HG03521 (cell line): ENCODE measurements at regions not wholly inside any gene's neighbourhood (a gene's known extent, or its start where the extent isn't known, plus 50 kb on each side); places are given as distances from the start of the nearest gene placed in this dataset.

Experiments
- ATAC-seq: cut with Tn5 transposase; IDR thresholded peaks from one replicate; pipeline ENCODE4 v1.9.1; 2021; ENCODE audit warnings: mild to moderate bottlenecking, moderate library complexity; ENCODE audit not compliant: unreplicated experiment

DNA sequence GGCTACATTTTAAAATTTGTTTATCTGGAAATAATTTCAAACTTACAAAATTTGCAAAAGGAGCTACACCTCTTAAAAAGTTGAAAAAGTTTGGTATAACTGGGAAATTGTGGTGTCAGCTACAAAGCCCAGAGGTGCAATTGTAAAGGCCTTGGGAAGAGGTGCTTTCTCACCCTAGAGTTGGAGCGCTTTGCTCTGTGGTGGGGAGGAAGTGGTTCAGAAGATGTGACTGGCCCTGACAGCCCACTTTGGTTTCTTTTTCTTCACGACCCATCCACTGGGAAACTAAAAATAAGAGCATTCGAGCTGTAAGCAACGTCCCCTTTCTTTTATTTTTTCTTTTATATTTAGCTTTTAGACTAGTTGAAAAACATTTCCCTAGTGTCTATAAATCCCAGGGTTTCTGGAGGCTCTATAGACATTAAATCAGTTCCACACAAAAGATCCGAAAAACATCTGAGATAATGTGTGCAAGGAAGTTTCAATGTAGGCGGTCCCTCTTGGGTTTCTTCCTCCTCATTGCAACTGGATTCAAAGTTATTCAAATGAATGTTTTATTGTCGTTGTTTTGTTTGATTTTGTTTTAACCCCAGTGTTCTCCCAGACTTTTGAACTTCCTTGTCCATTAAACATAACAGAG, 397.8 kb downstream of the KIF16B start:
- no peak for ATAC-seq

DNA sequence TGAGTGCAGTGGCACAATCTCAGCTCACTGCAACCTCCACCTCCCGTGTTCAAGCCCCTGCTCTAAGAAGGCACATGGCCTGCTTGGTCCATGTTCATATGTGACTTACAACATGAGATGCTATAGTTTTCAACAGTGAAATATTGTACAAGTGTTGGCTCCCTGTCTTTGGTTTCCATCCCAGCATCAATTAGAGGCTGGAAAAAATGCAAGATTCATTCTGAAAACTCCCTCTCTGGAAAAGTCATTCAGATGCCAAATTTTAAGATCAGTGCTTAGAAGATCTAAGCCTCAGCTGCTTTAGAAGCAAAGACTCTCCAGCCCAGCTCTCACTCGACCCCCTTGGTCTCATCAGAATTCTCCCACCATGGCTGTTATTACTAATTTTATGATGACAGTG, 398.9 kb downstream of the KIF16B start:
- ATAC-seq: no peak

DNA sequence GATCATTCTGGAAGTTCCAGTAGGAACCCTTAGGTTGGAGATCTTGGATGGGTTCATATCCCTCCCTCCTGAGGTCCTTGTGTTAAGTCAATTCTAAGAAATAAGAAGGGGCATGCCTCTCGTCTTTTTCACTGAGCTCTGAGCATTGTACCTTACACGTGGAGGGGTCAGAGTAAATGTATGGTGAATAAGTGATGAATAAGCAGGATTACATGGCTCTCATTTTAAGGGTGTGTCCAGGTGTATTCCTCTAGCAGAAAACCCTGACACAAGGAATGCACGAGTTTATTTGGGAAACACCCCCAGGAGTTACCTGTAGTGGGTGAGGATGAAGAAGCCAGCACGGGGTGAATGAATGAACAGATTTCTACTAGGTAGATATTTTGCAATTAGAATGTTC, 400.2 kb downstream of the KIF16B start:
- no peak for ATAC-seq

DNA sequence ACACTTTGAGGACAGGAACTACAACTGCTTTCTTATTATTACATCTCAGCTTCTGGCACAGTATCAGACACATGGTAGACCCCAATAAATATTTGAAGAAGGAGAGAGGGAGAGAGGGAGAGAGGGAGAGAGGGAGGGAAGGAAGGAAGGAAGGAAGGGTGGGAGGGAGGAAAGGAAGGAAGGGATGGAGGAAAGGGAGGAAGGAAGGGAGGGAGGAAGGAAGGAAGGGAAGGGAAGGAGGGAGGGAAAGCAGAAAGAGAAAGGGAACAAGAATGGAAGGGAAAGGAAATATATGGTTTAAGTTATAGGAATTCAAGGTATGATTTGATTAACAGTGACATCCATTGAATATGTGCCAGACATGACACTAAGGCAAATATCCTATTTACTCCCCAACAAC, 402.1 kb downstream of the KIF16B start:
- no peak for ATAC-seq

DNA sequence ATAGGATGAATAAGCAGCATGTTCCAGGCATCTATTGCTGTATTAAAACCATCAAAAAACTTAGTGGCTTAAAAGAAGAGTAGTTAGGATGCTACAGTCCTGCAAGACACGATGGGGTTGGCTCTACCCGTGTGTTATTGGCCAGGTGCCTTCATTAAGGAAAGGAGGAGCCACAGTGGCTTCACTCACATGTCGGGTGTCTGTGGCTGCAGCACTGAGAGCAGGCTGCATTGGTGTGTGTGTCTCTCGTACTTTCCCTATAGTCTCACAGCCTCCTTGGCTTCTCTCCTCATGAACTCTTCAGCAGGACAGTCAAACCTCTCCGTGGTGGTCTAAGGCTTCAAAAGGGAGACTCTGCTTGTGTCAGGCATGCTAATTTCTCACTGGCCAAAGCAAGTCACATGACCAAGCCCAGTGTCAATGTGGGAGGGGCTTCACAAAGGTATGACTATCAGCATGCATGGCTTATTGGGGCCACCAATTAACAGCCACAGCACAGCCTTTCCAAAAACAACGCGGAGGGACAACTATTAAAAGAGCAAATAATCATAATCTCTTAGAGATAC, 402.8 kb downstream of the KIF16B start:
- ATAC-seq: no peak

DNA sequence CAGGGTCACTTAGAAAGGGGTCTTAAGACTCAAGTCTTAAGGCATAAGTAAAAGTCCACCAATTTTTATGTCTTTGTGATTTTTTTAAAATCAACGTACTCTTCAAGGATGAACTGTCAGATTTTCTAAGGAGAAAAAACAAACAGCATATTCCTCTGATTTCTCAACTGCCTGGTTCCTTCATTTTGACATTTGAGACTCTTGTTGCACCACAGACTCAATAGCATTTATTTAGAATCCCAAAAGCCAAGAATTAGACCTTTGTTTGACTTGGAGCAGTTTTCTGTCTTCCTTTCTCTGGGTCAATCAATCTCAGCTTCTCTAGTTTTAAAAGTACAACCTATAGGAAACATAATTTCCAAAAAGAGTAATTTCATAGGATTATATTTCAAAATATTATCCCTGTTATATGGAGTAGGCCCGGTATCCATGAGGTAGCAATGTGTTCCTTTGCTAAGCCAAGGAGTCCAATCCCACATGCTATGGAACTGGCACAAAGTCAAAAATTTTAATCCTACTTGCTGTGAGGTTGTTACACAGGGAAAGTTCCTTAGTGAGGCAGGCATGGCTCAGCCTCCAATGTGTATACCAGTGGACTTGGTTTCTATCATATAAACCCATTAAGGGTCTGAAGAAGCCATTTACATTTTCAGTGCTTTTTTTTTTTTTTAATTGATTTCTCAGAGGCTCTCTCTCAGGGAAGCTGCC, 405.7 kb downstream of the KIF16B start:
- no peak for ATAC-seq

DNA sequence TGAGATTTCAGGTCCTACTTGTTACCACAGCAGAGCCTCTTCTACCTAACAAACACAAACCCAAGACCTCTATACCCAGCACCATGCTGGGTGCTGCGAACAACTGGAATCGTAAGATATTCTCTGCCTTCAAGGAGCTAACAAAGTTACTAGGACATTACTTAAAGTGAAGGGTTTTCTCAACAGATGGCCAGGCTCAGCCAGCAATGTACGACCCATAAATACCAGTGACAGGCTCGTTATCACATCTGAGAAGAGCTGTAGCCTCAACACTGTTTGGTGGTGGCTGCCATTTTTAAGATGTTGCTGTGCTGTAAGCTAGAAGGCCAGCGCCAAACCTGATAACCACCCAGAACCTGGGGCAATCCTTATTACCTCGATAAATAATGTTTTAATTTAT, 406.5 kb downstream of the KIF16B start:
- no peak for ATAC-seq

DNA sequence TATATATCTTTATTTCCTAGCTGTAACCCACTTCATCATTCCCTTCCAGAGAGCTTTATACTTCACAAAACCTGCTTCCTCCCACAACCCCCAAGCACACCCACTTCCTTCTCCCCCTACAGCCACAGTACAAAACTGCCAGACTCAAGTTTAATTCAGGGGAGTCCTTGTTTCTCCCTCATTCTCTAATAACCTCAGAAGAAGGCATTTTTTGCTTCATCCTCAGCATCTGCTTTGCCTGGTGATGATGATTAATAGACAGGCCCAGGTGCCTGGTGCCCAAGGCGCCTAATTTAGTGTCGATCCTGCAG, 414.3 kb downstream of the KIF16B start:
- peak; percentile 39 for ATAC-seq

DNA sequence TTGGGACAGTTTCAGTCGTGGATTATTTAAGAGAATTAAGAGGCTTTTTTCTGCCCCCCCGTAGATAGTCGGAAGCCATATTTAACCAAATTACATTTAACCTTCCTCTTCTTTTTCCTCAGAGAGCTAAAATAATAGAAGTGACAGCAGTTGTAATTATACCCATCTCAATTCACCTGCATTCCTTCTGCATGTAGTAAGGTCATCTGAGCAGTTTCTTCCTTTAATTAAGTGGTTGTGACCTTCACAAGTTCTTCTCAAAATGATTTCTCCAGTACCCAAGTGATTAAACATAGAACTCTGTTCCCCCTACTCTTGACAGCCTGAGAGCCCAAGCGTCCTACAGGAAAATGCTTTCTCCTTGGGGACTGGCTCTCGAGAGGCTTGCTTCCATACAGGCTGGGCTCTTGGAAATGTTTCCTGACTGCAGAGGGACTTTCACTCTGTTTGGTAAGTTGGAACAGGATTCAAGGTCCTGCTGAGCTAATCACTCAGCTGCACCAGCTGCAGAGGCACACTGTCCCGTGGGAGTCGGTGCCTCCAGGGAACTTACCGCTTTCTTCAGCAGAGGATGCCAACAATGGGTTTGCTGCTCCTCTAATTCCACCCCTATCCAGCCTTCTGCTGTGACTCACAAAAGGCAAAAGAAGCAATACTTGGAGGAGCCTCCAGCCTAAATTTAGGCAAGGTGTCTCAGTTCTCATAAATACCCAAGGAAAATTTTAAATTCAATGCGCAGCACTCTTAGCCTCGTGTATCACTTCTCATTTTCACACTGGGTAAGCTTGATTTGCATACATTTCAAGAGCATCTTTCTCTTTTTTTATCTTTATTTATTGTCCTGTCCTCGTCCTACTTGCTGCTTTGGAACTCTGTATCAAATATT, 414.9 kb downstream of the KIF16B start:
- peak; percentile 75 for ATAC-seq

DNA sequence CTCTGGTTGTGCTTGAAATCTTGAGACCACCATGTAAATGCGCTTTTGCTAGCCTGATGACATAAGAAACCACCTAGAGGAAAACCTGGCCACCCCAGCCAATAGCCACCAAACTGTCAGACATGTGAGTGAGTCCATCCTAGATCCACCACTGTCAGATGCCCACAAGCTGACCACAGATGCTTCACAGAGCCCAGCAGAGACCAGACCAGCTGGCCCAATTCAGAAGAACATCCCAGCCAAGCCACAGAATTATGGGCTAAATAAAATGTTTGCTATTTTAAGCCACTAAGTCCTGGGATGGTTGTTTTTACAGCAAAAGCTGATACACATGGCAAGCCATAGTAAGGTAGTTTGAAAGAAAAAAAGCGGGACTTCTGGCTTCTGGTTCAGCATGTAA, 425.3 kb downstream of the KIF16B start:
- no peak for ATAC-seq

DNA sequence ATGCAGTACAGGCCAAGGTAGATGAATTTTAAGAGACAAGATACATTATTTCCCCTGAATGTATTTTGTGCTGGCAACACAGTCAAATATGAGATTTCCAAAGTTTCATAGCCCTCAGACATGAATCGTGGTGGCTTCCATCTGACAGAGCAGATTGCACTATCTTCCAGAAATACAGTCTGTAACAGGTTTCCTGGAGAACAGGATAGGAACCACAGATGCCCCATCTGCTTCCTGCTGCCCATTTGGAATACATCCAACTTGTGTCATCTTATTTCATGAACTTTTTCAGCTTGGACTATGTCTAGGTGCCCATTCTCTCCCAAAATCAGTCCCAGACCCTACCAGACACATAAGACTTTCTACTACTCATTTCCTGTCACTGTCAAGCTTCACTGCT, 426.0 kb downstream of the KIF16B start:
- no peak for ATAC-seq

DNA sequence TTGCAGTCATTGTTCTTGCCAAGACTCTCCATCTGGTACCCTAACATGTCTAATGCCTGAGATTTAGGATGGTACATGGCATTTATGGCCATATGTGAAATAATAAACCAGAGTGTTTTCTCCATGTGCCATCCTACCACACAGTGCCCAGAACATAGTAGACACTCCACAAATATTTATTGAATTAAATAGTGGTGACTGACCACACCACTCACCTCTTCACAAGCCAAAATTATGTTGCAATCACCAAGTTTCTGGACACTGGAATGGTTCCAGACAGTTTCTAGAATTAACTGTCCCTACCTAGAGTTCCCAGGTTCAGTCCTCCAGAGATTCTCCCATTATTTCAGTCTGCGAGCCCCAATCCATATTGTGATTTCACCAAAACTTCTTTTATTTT, 427.3 kb downstream of the KIF16B start:
- ATAC-seq: no peak

DNA sequence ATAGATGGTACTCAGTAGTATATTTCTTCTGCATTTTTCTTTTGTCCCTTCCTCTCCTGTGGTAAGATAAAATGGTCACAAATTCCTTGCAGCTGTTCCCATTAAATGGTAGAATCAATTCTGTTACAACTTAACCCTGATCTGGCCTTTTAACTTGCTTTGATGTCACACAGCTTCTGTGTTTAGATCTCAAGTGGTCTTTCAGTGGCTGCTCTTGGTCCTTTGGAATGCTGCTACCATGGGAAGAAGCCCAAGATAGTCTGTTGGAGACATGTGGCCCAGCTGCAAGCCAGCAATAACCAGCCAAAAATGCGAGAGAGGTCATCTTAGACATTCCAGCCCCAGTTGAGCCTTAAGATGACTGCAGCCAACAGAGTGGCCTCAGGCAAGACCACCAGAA, 429.7 kb downstream of the KIF16B start:
- no peak for ATAC-seq

DNA sequence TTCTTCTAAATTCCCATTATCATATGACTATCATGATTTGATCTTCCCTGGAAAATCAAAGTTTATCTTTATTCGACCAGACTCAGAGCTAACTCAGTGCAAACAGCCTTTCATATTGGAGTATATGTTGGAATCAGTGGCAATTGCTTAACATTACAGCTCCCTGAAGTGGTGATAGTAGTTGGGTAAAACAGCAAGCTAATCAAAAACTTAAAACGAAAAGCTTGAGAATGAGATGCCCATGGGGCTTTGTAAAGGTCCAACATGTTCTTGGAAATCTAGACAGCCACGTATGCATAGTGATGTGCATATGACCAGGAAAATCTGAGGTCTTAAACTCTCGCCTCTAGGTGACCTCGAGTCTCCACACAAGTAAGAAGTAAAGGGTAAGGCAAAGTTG, 437.6 kb downstream of the KIF16B start:
- no peak for ATAC-seq

DNA sequence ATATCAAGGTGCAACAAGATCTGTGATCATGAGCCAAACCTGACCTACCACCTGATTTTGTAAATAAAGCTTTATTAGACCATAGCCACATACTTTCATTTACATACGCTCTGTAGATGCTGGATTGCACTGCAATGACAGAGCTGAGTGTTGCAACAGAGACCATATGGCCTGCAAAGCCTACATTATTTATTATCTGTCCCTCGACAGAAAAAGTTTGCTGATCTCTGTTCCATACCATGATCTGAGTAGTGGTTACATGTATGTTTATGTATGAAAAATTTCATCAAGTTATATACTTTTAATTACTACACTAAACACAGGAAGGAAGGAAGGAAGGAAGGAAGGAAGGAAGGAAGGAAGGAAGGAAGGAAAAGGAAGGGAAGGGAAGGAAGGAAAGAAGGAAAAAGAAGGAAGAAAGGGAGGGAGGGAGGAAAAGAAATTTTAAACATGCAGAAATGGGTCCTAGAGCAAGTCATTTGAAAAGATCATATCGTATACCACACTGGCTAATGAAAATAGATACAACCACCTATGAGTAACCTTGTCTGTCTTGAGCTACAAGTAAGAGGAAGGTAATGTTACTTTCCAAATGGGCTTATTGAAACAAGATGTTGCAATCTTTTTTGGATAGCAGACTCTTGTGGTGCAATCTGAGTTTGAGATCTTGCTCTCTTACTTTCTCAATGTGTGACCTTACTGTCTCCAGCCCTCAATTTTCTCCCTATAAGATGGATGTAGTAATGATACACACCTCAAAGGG, 441.0 kb downstream of the KIF16B start:
- ATAC-seq: no peak

DNA sequence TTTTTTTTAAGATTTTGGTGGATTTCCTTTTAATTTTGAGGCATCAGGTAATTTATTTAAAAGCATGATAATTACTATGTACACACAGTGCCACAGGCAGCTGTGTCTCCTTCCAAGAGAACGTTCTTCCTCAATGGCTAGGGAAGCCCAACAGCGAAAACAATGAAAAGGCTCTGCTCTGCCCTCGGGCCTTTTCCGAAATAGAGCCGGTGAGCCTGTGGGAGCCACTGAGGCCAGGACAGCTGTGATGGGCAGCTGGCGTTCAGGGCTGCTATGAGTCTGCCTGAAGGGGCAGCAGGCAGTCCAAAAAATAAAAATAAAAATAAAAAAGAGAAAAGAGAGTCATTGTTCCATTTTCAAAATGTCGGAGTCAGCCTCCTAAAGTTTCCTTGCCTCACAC, 443.8 kb downstream of the KIF16B start:
- no peak for ATAC-seq

DNA sequence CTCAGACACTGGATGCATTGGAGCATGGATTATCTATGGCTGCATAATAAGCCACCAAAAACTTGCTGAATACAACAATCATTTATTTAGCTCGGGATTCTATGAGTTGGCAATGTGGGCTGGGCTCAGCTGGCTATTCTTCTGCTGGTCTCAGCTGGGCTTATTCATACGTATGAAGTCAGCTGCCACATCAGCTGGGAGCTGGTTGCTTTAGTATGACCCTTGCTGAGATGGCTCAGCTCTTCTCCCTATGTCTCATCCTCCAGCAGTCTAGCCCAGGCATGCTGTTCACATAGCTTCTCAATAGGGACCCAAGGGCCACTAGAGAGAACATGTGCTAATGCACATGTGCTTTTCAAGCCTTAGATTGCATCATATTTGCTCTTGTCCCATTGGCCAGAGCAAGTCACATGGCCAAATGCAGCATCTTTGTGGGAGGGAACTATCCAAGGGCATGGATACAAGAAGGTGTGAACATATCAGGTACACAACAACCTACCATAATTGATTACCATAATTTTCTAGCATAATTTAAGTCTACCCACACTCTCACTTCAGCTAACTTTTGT, 444.6 kb downstream of the KIF16B start:
- ATAC-seq: no peak

DNA sequence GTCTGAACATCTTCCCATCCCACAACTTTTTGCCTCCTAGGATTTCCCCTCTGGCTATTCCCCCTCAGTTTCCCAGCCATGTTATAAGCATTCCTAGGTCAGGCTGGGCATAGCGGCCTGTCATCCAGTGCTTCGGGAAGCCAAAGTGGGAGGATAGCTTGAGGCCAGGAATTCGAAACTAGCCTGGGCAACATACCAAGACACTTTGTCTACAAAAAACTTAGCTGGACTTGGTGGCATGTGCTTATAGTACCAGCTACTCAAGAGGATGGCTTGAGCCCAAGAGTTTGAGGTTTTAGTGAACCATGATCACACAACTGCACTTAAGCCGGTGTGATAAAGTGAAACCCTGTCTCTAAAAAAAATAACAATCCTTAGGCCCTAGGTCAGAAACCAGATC, 447.4 kb downstream of the KIF16B start:
- no peak for ATAC-seq

DNA sequence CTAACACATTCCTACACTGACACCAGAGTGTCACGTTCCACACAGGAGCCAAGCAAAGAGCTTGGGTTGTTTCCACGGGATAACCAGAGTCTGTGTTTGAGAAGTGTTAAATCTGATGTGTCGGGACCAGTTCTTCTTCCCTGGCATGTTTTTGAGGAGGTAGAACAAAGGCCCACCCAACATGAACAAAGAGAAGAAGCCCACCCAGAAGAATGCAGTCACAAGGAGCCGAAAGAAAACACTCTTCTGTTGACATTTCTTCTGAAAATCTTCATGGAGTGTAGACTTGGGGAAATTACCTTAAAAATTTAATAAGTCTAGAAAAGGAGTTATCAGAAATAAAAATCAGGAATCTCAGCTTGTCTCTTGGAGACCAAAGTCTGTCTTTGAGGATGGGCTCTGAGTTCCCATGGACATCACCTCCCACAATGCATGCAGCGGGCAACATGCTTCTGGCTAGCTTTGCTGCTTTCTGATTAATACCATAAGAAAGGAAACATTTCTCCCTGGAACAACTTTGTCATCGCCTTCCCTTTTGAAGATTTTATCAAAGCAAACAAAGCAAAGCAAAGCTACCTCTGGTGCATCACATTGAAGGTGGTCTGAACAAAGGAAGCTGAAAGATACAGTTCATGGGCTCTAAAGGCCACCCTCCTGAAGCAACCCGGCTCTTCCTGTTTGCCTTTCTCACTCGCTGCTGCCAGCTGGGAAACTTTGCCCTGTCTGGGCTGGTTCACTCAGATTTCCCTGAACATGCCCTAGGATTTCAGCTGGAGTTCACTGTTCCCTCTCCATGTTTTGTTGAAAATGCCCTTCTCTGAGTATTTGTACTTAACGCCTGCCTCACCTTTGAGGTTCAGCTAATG, 448.1 kb downstream of the KIF16B start:
- ATAC-seq: no peak

DNA sequence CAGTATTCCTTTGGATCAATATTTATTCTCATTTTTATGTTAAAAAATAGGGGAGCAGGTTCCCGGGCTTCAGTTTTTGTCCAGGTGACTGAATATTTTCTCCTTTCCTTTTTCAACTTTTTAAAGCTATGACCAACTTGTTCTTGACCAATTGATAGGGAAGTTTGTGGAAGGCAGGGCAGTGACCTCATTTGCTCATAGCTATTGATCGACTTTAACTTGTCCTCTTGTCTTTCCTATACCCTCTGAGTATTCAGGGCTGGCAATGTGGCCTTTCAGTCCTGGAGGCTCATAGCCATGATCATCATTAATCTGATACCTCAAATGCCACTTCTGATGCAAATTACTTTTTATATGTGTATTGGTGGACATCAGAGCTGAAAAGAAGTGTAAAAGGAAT, 448.8 kb downstream of the KIF16B start:
- ATAC-seq: no peak
